ENCODE measurements at regions not wholly inside any gene's neighbourhood (a gene's known extent, or its start where the extent isn't known, plus 50 kb on each side); places are given as distances from the start of the nearest gene placed in this dataset.

- no peak for TF ChIP-seq ZNF462 (CRISPR knock-in tag; IDR thresholded peaks at IDR 0.05)
- TF ChIP-seq STAT1 (IDR thresholded peaks at IDR 0.05; ENCODE audit: unreplicated experiment): no peak
Observed at GRCh38 chr5:110075656-110076055, 385.9 kb downstream of the MAN2A1 start (continued).

- Histone ChIP-seq H3K27me3 (ENCODE audit: insufficient read depth) (no peaks in the 10 kb centered on the region), H3K36me3 (ENCODE audit: insufficient read depth) (no peaks in the 10 kb centered on the region)
- H3K9me3 Mint-ChIP-seq: peaks cover 16% of the 10 kb centered on the region
- TF ChIP-seq CTCF (conservative IDR thresholded peaks at IDR 0.05; ENCODE audit: low read depth in 2 of 2) (no peak), STAT1 (IDR thresholded peaks at IDR 0.05; ENCODE audit: unreplicated experiment) (no peak), REST (IDR thresholded peaks at IDR 0.05; ENCODE audit: unreplicated experiment) (no peak), ZNF114 (CRISPR knock-in tag; IDR thresholded peaks at IDR 0.05) (no peak)
Observed at GRCh38 chr5:110077147-110077546, 387.4 kb downstream of the MAN2A1 start.

More at GRCh38 chr5:110077147-110077546, 387.4 kb downstream of the MAN2A1 start:
- no peak overlapping the region for H3K4me3 ChIP-seq
- H3K4me1 ChIP-seq (ENCODE audit: insufficient read depth): no peaks in the 10 kb centered on the region
- H3K36me3 Mint-ChIP-seq (ENCODE audit: low read depth): peaks cover 8% of the 10 kb centered on the region; the same call in 2 of the 3 replicates
- no peak overlapping the region for H3K4me2 ChIP-seq
- H3K4me1 Mint-ChIP-seq: no peaks in the 10 kb centered on the region
- peaks cover under 1% of the 10 kb centered on the region for H3K27me3 Mint-ChIP-seq (ENCODE audit: insufficient read depth, low read depth, poor library complexity)
- H3K4me3 Mint-ChIP-seq: no peak overlapping the region
- ATAC-seq (no peak), DNase-seq (ENCODE audit: low spot score) (no peak)
- H4K20me1 ChIP-seq (replicated peaks; ENCODE audit: insufficient read depth): no peaks in the 10 kb centered on the region
- no peaks in the 10 kb centered on the region for H3K79me2 ChIP-seq (replicated peaks; ENCODE audit: insufficient read depth)
- no peaks in the 10 kb centered on the region for H3F3A ChIP-seq (replicated peaks; ENCODE audit: low read depth)
- H3K27ac ChIP-seq (ENCODE audit: low read depth): no peak overlapping the region
- peaks cover 10% of the 10 kb centered on the region; the same call in 1 of the 2 replicates for H3K9me2 ChIP-seq (ENCODE audit: insufficient read depth)
- H3K27ac Mint-ChIP-seq: no peak overlapping the region
- H2AFZ ChIP-seq: no peak overlapping the region

Data from GM23338 (cell line).